Forelimb muscle (tissue), 1 donor: ENCODE measurements at regions not wholly inside any gene's neighbourhood (a gene's known extent, or its start where the extent isn't known, plus 50 kb on each side); places are given as distances from the start of the nearest gene placed in this dataset.
"Not testable (repeated sequence)": the region's sequence is repeated elsewhere in the genome, so short reads cannot be mapped to it uniquely, and the experiment has no call there.

Source experiments
- DNase-seq: peaks from one replicate; pipeline ENCODE4 v3.0.0-alpha.2; 2013; ENCODE audit warnings: low read depth

GRCh38 chr2:123597988-123598387 lies 427.1 kb upstream of the CNTNAP5 start:
- no peak for DNase-seq

- no peak for DNase-seq
These were observed 418.5 kb upstream of the CNTNAP5 start for GRCh38 chr2:123606631-123607030.

- no peak for DNase-seq
These were observed 416.0 kb upstream of the CNTNAP5 start for GRCh38 chr2:123609077-123609476.

- no peak for DNase-seq
These were observed 410.5 kb upstream of the CNTNAP5 start for GRCh38 chr2:123614596-123614995.

- not testable (repeated sequence) for DNase-seq
These were observed 406.4 kb upstream of the CNTNAP5 start for GRCh38 chr2:123618642-123619041.

- no peak for DNase-seq
These were observed 400.3 kb upstream of the CNTNAP5 start for GRCh38 chr2:123624816-123625215.

- no peak for DNase-seq
These were observed 388.9 kb upstream of the CNTNAP5 start for GRCh38 chr2:123636232-123636631.

- DNase-seq = no peak
These were observed 384.3 kb upstream of the CNTNAP5 start for GRCh38 chr2:123640685-123641335.

- no peak for DNase-seq
These were observed 381.0 kb upstream of the CNTNAP5 start for GRCh38 chr2:123644053-123644452.

GRCh38 chr2:123648016-123648415 lies 377.1 kb upstream of the CNTNAP5 start:
- DNase-seq = no peak

- no peak for DNase-seq
These were observed 376.1 kb upstream of the CNTNAP5 start for GRCh38 chr2:123648956-123649355.

GRCh38 chr2:123651151-123651550 lies 373.9 kb upstream of the CNTNAP5 start:
- DNase-seq = no peak

GRCh38 chr2:123652320-123652719 lies 372.8 kb upstream of the CNTNAP5 start:
- no peak for DNase-seq

GRCh38 chr2:123656590-123656989 lies 368.5 kb upstream of the CNTNAP5 start:
- no peak for DNase-seq

GRCh38 chr2:123659120-123659519 lies 366.0 kb upstream of the CNTNAP5 start:
- no peak for DNase-seq

GRCh38 chr2:123670286-123670685 lies 354.8 kb upstream of the CNTNAP5 start:
- DNase-seq = no peak

GRCh38 chr2:123683797-123684196 lies 341.3 kb upstream of the CNTNAP5 start:
- not testable (repeated sequence) for DNase-seq

- no peak for DNase-seq
These were observed 338.0 kb upstream of the CNTNAP5 start for GRCh38 chr2:123687064-123687463.

- no peak for DNase-seq
These were observed 336.7 kb upstream of the CNTNAP5 start for GRCh38 chr2:123688231-123688940.

GRCh38 chr2:123692121-123692520 lies 333.0 kb upstream of the CNTNAP5 start:
- no peak for DNase-seq

GRCh38 chr2:123693836-123694235 lies 331.3 kb upstream of the CNTNAP5 start:
- DNase-seq = no peak

GRCh38 chr2:123695426-123695825 lies 329.7 kb upstream of the CNTNAP5 start:
- DNase-seq = no peak

- DNase-seq = no peak
These were observed 329.1 kb upstream of the CNTNAP5 start for GRCh38 chr2:123696021-123696420.
